Right renal cortex interstitium (tissue), 3 donors: ENCODE measurements at regions not wholly inside any gene's neighbourhood (a gene's known extent, or its start where the extent isn't known, plus 50 kb on each side); places are given as distances from the start of the nearest gene placed in this dataset.

Source experiments
- DNase-seq, 3 donors: peaks; one replicate each; pipeline ENCODE4 v3.0.0-alpha.2; 2013; ENCODE audit warnings: low read depth in 3 of 3, low spot score in 2 of 3

GRCh38 chr2:144682248-144682647, 162.3 kb upstream of the ZEB2 start:
- no peak for DNase-seq

- no peak for DNase-seq
Measured at GRCh38 chr2:144681389-144681788, 161.5 kb upstream of the ZEB2 start.

DNA sequence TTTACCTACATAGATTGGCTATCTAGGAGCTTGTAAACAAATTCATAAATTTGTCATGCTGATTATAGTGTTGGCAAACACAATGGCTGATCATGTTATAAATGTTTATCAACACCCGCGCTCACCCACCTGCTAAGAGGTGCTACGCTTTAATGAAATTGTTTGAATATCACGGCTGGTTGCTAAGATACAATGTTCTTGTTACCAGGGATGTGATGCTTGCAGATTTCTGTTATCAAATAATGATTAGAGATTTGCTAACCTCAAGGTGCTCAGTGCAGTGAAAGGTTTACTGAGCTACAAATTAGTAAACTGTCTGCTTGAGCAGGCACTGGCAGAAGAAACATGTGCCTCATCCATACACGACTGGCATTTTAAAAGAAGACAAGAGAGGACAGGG, 160.0 kb upstream of the ZEB2 start:
- no peak for DNase-seq

DNA sequence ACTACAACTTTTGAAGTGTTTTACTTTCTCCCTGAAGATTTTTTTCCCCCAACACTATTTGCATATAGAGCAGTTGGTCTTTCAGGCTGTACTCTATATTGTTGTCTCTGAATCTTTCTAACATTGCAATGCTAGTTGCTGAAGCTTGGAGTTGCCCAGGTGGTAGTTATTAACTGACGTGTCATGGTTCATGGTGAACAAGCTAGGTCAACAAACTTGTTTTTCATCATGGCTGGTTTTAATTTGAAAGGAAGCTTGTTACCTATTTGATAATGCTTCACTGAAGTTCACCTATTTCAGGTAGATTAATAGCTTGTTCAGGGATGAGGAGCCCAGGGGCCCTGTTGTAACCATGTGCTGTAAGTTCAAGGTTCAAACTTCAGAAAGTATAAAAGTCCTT, 158.8 kb upstream of the ZEB2 start:
- no peak for DNase-seq

DNA sequence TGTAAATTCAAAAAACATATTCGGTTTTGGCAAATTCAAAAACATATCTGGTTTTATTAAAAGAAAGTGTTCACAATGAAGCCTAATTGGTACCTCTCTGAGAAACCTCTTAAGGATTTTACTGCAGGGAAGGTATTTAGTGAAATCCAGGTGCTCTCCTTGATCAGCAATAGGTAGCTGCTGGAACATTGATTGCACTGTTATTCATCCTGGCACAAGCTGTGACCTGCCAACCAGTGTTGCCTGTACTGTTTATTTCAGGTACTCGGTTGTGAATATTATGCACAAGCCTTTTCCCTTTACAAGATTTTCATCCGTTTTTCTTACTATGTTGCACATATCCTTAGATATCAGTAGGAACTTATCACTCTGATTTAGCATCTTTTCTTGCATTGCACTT, 155.8 kb upstream of the ZEB2 start:
- DNase-seq: no peak

DNA sequence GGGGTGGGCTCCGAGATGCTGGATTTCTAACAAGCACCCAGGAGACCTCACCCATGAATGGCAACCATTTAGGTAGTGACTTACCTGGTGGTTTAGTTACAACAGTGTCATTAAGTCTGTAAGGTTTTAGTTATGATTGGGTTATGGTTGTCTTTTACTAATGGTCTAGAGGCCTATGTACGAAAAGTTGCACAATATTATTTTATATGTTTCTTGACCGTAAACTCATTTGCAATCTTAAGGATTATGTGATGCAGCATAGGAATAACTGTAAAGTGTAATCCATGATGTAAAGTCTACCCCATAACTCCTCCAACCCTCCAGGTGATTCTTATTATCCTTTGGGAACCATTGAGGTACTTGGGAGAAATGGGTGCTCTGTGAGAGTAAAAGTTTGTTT, 155.4 kb upstream of the ZEB2 start:
- no peak for DNase-seq

GRCh38 chr2:144674071-144674470, 154.2 kb upstream of the ZEB2 start:
- DNase-seq: no peak

GRCh38 chr2:144673456-144673855, 153.5 kb upstream of the ZEB2 start:
- no peak for DNase-seq

DNA sequence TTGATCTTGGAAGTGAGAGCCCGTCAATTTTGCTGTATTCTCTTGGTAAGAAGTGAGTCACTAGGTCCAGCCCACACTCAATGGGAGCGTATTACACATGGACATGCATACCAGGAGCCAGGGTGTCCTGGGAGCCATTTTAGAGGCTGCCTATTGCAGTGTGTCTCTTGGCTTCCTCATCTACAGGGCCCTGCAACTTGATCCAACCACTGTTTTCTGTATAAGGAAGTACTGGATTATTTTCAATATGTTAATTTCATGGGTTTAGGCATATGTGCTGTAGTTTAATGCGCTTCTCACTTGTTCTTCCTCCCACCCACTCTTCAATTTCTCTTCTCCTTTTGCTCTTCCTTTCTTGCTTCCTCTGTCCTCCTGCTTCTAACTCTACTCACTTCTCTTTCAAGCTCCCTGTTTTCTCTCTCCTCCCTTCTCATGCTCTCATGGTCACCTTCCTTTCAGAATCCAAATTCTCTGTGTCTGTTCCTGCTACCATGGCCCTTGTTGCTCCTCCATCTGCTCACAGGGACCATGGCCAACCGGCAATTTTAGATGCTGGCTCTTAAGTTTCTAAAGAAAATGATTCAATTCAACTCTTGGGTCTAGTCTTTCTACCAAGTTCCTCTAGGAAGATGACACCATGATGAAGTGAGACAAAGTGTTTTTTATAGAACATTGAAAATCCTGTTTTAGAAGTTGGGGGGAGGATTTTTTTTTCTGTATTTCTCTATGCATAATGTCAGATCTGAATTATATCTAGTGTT, 152.0 kb upstream of the ZEB2 start:
- DNase-seq: no peak

- DNase-seq: no peak
Measured at GRCh38 chr2:144670738-144671137, 150.8 kb upstream of the ZEB2 start.

- DNase-seq: no peak
Measured at GRCh38 chr2:144670080-144670479, 150.2 kb upstream of the ZEB2 start.

GRCh38 chr2:144669196-144669987, 149.5 kb upstream of the ZEB2 start:
- DNase-seq: no peak

- no peak for DNase-seq
Measured at GRCh38 chr2:144668493-144669110, 148.7 kb upstream of the ZEB2 start.

- no peak for DNase-seq
Measured at GRCh38 chr2:144666032-144666431, 146.1 kb upstream of the ZEB2 start.

GRCh38 chr2:144663207-144663606, 143.3 kb upstream of the ZEB2 start:
- no peak for DNase-seq

DNA sequence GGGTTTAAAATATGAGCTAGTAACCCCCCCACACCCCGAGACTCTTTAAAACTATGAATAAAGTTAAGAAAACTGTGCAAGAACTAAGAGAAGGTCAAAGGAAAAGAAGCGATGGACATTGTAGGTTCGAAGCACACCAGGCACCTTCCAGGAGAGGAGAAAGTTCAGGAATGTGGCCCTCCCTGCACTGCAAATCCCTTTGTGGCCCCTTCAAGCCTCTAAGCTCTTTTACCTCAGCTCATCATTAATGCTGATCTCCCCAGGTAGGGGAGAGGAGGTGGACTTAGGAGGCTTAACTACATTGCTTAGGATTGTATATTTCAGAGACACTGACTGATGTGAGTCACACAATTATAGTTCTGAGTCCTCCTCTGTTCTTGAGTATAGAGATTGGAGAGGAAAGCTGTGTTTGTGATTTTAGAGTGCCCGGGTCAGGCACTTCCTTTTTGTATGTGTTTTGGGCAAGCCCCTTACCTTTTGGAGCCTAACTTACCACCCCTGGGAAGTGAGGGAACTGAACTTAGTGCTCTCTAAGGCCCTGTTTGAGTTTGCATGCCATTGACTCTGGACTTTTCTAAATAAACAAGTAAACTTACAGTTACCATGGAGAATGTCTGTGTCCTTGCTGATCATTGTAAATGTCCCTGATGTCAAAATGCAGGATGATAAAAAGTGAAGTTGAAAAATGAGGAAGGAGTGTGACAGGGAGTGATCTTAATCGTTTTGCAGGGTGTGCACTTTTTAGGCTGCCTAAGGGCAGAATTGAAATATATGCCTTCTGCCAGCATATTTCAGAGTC, 140.8 kb upstream of the ZEB2 start:
- no peak for DNase-seq

DNA sequence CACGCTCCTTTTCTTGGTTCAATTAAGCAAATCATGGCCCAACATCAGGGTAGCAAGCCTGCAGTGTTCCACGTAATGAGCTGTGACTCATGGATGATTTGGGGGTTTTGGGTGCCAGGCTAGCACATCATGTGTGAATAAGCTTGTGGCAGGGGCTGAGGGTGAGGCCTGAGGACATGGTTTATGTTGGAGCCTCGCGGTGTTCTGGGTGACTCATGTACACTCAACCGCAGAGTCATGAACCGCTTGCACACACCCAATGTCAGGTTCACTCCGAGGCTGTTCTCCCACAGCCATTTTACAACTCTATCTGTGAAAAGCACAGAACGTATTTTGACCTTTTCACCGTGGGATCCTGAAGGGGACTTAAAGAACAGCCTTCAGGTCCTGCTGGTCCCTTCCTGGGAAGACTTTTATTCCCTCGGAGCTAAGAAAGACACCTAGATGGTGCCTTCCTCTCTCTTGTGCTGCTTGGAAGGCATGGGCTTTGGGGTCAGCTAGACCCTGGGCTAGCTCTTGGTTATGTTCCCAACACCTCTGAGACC, 139.9 kb upstream of the ZEB2 start:
- DNase-seq: no peak

- no peak for DNase-seq
Measured at GRCh38 chr2:144654523-144654922, 134.6 kb upstream of the ZEB2 start.

DNA sequence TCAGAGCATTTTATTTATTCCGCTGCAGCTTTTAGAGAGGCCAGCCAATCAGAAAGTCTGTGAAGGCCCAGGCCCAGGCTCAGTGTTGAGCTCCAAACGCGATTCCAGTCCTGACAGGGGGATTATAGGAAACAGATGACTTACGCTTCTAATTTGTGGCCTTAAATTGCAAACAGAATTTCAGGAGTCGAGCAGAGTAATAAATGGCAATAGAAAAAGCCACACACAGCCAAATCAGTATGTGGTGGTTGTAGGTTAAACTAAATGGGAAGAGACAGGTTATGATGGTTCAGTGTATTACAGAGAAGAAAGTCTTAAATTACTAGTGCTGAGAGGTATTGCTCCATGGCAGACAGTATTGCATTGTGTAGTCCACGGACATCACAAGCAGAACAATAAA, 131.0 kb upstream of the ZEB2 start:
- no peak for DNase-seq

GRCh38 chr2:144648837-144649465, 129.0 kb upstream of the ZEB2 start:
- no peak for DNase-seq
